H1 (cell line): ENCODE measurements at regions not wholly inside any gene's neighbourhood (a gene's known extent, or its start where the extent isn't known, plus 50 kb on each side); places are given as distances from the start of the nearest gene placed in this dataset.

Experiments used
- CEBPB ChIP-seq: IDR thresholded peaks from 2 replicates; pipeline ENCODE4 v1.6.1; 2012; ENCODE audit warnings: low read depth, low read length
- EGR1 ChIP-seq: IDR thresholded peaks from 2 replicates; pipeline ENCODE4 v1.6.1; 2011; ENCODE audit warnings: low read depth, low read length, borderline replicate concordance
- EP300 ChIP-seq, 2 experiments: IDR thresholded peaks; 1 replicate in 1 of 2; 2 replicates in 1 of 2; pipeline ENCODE4 v1.6.1; 2011 to 2012; ENCODE audit warnings: low read depth in 2 of 2, low read length in 2 of 2, mild to moderate bottlenecking in 2 of 2, borderline replicate concordance in 1 of 2, inconsistent platforms in 1 of 2, moderate library complexity in 1 of 2
- EZH2 ChIP-seq: fragments of 200-600 bp; sonication (generic); IDR thresholded peaks from 2 replicates; pipeline ENCODE4 v1.7.1; 2012; ENCODE audit warnings: low read depth, mild to moderate bottlenecking, moderate library complexity, low read length, inconsistent platforms; ENCODE audit not compliant: severe bottlenecking
- JUN ChIP-seq: IDR thresholded peaks from 2 replicates; pipeline ENCODE4 v1.6.1; 2011; ENCODE audit warnings: low read depth, mild to moderate bottlenecking, improper control_type of control experiment, low read length
- MAFK ChIP-seq: IDR thresholded peaks from 2 replicates; pipeline ENCODE4 v1.6.1; 2012; ENCODE audit warnings: low read depth, mild to moderate bottlenecking, improper control_type of control experiment, low read length
- RNF2 ChIP-seq: fragments of 200-900, 300-1000 bp; sonication (generic); IDR thresholded peaks from 2 replicates; pipeline ENCODE4 v1.7.1; 2016; ENCODE audit warnings: borderline replicate concordance, low read depth, mild to moderate bottlenecking, antibody characterized with exemption, low read length; ENCODE audit not compliant: poor library complexity, severe bottlenecking; ENCODE audit errors: missing control alignments
- SP2 ChIP-seq: IDR thresholded peaks from 2 replicates; pipeline ENCODE4 v1.6.1; 2012; ENCODE audit warnings: mild to moderate bottlenecking, low read length, inconsistent platforms
- TAF1 ChIP-seq: IDR thresholded peaks from 2 replicates; pipeline ENCODE4 v1.6.1; 2011; ENCODE audit warnings: mild to moderate bottlenecking, low read depth, low read length
- TBP ChIP-seq: IDR thresholded peaks from 2 replicates; pipeline ENCODE4 v1.6.1; 2011; ENCODE audit warnings: low read depth, low read length, improper control_type of control experiment
- TCF12 ChIP-seq: IDR thresholded peaks from 2 replicates; pipeline ENCODE4 v1.6.1; 2011; ENCODE audit warnings: low read depth, mild to moderate bottlenecking, low read length
- TEAD4 ChIP-seq: IDR thresholded peaks from 2 replicates; pipeline ENCODE4 v1.6.1; 2012; ENCODE audit warnings: low read depth, low read length, inconsistent platforms, mixed read lengths
- ZNF274 ChIP-seq: IDR thresholded peaks from 2 replicates; pipeline ENCODE4 v1.7.0; 2012; ENCODE audit warnings: low read length, borderline replicate concordance; ENCODE audit errors: extremely low read depth
- TF ChIP-seq, protein P1 (sequence below), 3 experiments: IDR thresholded peaks; 1 replicate in 2 of 3; 2 replicates in 1 of 3; pipeline versions ENCODE4 v1.5.1 to v1.6.1; 2011; ENCODE audit warnings: low read length in 3 of 3, mild to moderate bottlenecking in 3 of 3, inconsistent platforms in 2 of 3, low read depth in 1 of 3, moderate library complexity in 1 of 3; ENCODE audit not compliant: insufficient read depth in 1 of 3; ENCODE audit errors: control extremely low read depth in 1 of 3

DNA sequence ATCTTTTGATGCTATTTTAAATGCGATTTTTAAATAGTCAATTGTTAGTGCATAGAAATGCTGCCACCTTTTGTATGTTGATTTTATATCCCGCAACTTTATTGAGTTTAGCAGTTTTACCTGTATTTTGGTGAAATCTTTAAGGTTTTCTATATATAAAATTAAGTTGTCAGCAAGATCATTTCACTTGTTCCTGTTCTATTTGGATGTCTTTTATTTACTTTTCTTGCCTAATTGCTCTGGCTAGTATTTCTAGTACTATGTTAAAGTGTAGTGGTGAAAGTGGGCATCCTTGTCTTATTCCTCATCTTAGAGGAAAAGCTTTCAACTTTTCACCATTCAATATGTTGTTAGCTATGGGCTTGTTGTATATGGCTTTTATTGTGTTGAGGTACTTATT is 813.3 kb upstream of the CELF2 start:
- TF ChIP-seq TEAD4 (no peak), TBP (no peak), MAFK (no peak), JUN (no peak), SP2 (no peak), TAF1 (no peak), EZH2 (no peak), EGR1 (no peak), EP300 (IDR thresholded peaks at IDR 0.05; ENCODE audit: borderline replicate concordance in 1 of 2, low read depth in 2 of 2, low read length in 2 of 2) (no peak), TCF12 (no peak), RNF2 (no peak), CEBPB (no peak), ZNF274 (no peak)
- TF ChIP-seq, protein P1, sequence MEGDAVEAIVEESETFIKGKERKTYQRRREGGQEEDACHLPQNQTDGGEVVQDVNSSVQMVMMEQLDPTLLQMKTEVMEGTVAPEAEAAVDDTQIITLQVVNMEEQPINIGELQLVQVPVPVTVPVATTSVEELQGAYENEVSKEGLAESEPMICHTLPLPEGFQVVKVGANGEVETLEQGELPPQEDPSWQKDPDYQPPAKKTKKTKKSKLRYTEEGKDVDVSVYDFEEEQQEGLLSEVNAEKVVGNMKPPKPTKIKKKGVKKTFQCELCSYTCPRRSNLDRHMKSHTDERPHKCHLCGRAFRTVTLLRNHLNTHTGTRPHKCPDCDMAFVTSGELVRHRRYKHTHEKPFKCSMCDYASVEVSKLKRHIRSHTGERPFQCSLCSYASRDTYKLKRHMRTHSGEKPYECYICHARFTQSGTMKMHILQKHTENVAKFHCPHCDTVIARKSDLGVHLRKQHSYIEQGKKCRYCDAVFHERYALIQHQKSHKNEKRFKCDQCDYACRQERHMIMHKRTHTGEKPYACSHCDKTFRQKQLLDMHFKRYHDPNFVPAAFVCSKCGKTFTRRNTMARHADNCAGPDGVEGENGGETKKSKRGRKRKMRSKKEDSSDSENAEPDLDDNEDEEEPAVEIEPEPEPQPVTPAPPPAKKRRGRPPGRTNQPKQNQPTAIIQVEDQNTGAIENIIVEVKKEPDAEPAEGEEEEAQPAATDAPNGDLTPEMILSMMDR (IDR thresholded peaks at IDR 0.05; ENCODE audit: control extremely low read depth in 1 of 3, insufficient read depth in 1 of 3, low read depth in 1 of 3, low read length in 3 of 3), result no peak
